ENCODE measurements at regions not wholly inside any gene's neighbourhood (a gene's known extent, or its start where the extent isn't known, plus 50 kb on each side); places are given as distances from the start of the nearest gene placed in this dataset.
"Not testable (repeated sequence)": the region's sequence is repeated elsewhere in the genome, so short reads cannot be mapped to it uniquely, and the experiment has no call there.

GRCh38 chr4:133278591-133278990, 129.5 kb downstream of the PCDH10 start:
- Histone ChIP-seq H3K79me1 (ENCODE audit: insufficient read depth, low read depth, low read length, poor library complexity, severe bottlenecking) (no peaks in the 10 kb centered on the region), H3K4me1 (ENCODE audit: insufficient read depth, low read length) (no peaks in the 10 kb centered on the region), H4K91ac (ENCODE audit: insufficient read length, low read depth, low read length) (no peak overlapping the region), H4K5ac (ENCODE audit: insufficient read length, low read depth, low read length) (no peak overlapping the region), H2BK15ac (ENCODE audit: low read depth, low read length) (no peak overlapping the region), H2AFZ (ENCODE audit: low read length) (no peak overlapping the region), H2BK20ac (ENCODE audit: low read depth, low read length, poor library complexity, severe bottlenecking) (no peak overlapping the region), H3K79me2 (ENCODE audit: insufficient read depth, low read length) (no peaks in the 10 kb centered on the region), H3K23me2 (ENCODE audit: insufficient read length, low read depth, low read length, poor library complexity, severe bottlenecking) (no peaks in the 10 kb centered on the region), H3K23ac (ENCODE audit: insufficient read length, low read depth, low read length) (no peak overlapping the region), H3K4me2 (ENCODE audit: insufficient read depth, insufficient read length, low read length) (no peak overlapping the region), H3K27ac (ENCODE audit: insufficient read length, low read depth, low read length) (no peak overlapping the region), H2BK5ac (ENCODE audit: insufficient read length, low read length) (no peak overlapping the region), H3K18ac (ENCODE audit: insufficient read length, low read depth, low read length) (no peak overlapping the region), H3K27me3 (ENCODE audit: insufficient read depth, low read length) (no peaks in the 10 kb centered on the region), H3T11ph (ENCODE audit: low read length) (no peak overlapping the region), H4K20me1 (ENCODE audit: control insufficient read depth, insufficient read depth, insufficient read length) (no peaks in the 10 kb centered on the region), H3K9me3 (ENCODE audit: control insufficient read depth, low read depth, low read length) (no peaks in the 10 kb centered on the region), H3K4ac (ENCODE audit: low read depth, low read length) (no peak overlapping the region), H2BK120ac (ENCODE audit: low read depth, low read length, poor library complexity, severe bottlenecking) (no peak overlapping the region), H2AK5ac (ENCODE audit: insufficient read length, low read length) (no peak overlapping the region), H3K14ac (ENCODE audit: insufficient read depth, low read length) (no peak overlapping the region), H2BK12ac (ENCODE audit: insufficient read length, low read depth, low read length) (no peak overlapping the region), H3K56ac (ENCODE audit: insufficient read length, low read depth, low read length) (no peak overlapping the region), H3K9ac (ENCODE audit: extremely low read depth, insufficient read length, low read length) (no peak overlapping the region), H4K8ac (replicated peaks; ENCODE audit: insufficient read length, low read depth, low read length) (no peak overlapping the region)
- no peak for TF ChIP-seq CTCF (conservative IDR thresholded peaks at IDR 0.05)
- Mint-ChIP-seq H3K27me3 (ENCODE audit: low read depth) (no peaks in the 10 kb centered on the region), H3K36me3 (ENCODE audit: insufficient read depth in 1 of 3, low read depth in 3 of 3) (peaks cover 5 to 10% (median 10%) of the 10 kb centered on the region in 3 experiments), H3K9me3 (peaks cover 9 to 17% of the 10 kb centered on the region in 2 experiments), H3K27ac (no peak overlapping the region), H3K4me1 (peaks cover 0 to 5% of the 10 kb centered on the region in 2 experiments; a peak in 1 of 4 replicates), H3K4me3 (no peak overlapping the region)
- no CpG with 5 or more reads among the region's 1 CpG for WGBS (ENCODE audit: extremely low coverage, insufficient read length, low lambda C conversion rate)
- DNase-seq: no peak

DNA sequence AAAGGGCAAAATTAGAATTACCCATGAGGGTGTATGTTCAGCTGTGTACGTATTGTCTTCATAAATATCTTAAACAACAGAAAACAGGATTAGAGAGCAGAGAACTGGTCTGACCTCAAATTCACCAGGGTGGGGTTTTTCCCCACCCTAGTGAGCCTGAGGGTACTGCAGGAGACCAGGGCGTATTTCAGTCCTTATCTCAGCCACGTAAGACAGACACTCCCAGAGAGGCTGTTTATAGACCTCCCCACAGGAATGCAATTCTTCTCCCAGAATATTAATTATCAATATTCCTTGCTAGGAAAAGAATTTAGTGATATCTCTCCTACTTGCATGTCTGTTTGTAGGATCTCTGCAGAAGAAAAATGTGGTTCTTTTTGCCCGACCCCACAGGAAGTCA, 128.8 kb downstream of the PCDH10 start:
- not testable (repeated sequence) for H3K4me1 ChIP-seq (ENCODE audit: insufficient read depth, low read length); H4K8ac ChIP-seq (replicated peaks; ENCODE audit: insufficient read length, low read depth, low read length); H3K27me3 ChIP-seq (ENCODE audit: insufficient read depth, low read length); H2BK15ac ChIP-seq (ENCODE audit: low read depth, low read length); H3K27ac Mint-ChIP-seq; DNase-seq; H4K20me1 ChIP-seq (ENCODE audit: control insufficient read depth, insufficient read depth, insufficient read length); H3K27me3 Mint-ChIP-seq (ENCODE audit: low read depth); H2AK5ac ChIP-seq (ENCODE audit: insufficient read length, low read length); H3K79me2 ChIP-seq (ENCODE audit: insufficient read depth, low read length); H2BK20ac ChIP-seq (ENCODE audit: low read depth, low read length, poor library complexity, severe bottlenecking); H3K18ac ChIP-seq (ENCODE audit: insufficient read length, low read depth, low read length); H3K27ac ChIP-seq (ENCODE audit: insufficient read length, low read depth, low read length); H3K9me3 ChIP-seq (ENCODE audit: control insufficient read depth, low read depth, low read length); H2BK120ac ChIP-seq (ENCODE audit: low read depth, low read length, poor library complexity, severe bottlenecking); H3K4me1 Mint-ChIP-seq; H4K91ac ChIP-seq (ENCODE audit: insufficient read length, low read depth, low read length); H3K23ac ChIP-seq (ENCODE audit: insufficient read length, low read depth, low read length); H2BK12ac ChIP-seq (ENCODE audit: insufficient read length, low read depth, low read length); H3K14ac ChIP-seq (ENCODE audit: insufficient read depth, low read length); H3K56ac ChIP-seq (ENCODE audit: insufficient read length, low read depth, low read length); H3K79me1 ChIP-seq (ENCODE audit: insufficient read depth, low read depth, low read length, poor library complexity, severe bottlenecking); H3T11ph ChIP-seq (ENCODE audit: low read length); H3K9ac ChIP-seq (ENCODE audit: extremely low read depth, insufficient read length, low read length); H3K4me2 ChIP-seq (ENCODE audit: insufficient read depth, insufficient read length, low read length); H3K23me2 ChIP-seq (ENCODE audit: insufficient read length, low read depth, low read length, poor library complexity, severe bottlenecking); H2BK5ac ChIP-seq (ENCODE audit: insufficient read length, low read length); H4K5ac ChIP-seq (ENCODE audit: insufficient read length, low read depth, low read length); H2AFZ ChIP-seq (ENCODE audit: low read length); H3K4me3 Mint-ChIP-seq; H3K4ac ChIP-seq (ENCODE audit: low read depth, low read length)
- no CpG with 5 or more reads among the region's 4 CpGs for WGBS (ENCODE audit: extremely low coverage, insufficient read length, low lambda C conversion rate)
- peaks cover 9 to 17% of the 10 kb centered on the region in 2 experiments for H3K9me3 Mint-ChIP-seq
- H3K36me3 Mint-ChIP-seq (ENCODE audit: insufficient read depth in 1 of 3, low read depth in 3 of 3): peaks cover 5 to 10% (median 10%) of the 10 kb centered on the region in 3 experiments

All from H9 (cell line).